Jurkat, Clone E6-1 (cell line): ENCODE measurements at regions not wholly inside any gene's neighbourhood (a gene's known extent, or its start where the extent isn't known, plus 50 kb on each side); places are given as distances from the start of the nearest gene placed in this dataset.

Source experiments
- DNase-seq: peaks from one replicate; pipeline ENCODE4 v3.0.0-alpha.2; 2011; ENCODE audit warnings: low read depth, low spot score
- H3K4me3 ChIP-seq: 2 replicates; pipeline ENCODE4 v1.5.1; 2011; ENCODE audit warnings: mild to moderate bottlenecking, low read length, control low read depth, moderate library complexity

DNA sequence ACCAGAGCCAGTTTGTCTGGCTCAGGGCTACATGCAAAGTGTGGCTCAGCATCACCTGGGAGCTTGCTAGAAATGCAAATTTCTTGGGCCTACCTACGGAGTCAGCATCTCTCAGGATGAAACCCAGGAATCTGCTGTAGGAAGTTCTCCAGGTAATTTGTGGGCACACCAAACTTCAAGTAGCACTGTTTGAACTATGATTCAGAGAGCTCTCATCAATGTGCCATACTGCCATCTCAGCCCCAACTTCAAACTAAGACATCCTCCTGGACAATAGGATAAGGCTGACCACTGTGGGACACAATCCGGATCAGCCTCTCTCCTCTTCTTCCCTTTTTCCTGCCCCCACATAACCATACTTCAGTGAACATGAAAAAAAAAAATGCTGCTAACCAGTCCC is 374.5 kb downstream of the METTL15 start:
- no peak overlapping the region for H3K4me3 ChIP-seq
- DNase-seq, result no peak

DNA sequence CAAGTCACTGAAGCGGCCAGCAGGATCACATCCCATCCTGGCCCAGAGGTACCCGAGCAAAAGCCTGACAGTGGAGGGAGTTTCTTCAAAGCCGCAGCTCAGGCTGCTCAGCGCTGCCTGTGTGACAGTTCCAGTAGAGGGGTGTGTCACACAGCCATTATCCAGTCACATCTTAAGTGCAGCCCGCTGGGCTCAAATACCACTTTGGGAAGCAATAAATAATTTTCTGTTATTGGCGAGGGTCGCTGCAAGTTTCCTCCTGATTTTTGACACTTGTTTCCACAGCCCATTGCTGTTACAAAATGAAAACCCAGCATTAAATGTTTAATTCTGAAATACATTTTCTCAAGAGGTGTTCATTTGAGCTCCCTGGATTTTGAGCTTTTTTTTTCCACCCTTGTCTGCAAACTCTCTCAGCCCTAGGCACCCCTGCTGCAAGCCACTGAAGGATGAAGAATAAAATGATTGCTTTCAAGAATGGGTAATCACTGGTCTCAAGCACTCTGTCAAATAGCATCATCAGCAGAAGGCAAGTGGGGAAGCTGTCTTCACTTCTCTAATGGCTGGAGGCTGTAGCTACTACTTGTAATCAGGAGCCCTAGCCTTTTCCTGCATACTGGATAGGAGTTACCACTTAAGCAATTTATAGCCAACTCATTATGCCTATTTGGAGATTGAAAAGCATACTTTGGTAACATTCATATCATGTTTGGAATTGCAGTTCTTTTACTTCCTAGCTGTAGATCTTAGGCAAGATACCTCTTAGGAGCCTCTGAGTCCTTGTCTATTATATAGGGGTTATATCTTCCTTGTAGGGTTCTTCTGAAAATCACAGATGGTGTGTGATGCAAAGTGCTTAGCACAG is 373.7 kb downstream of the METTL15 start:
- no peak overlapping the region for H3K4me3 ChIP-seq
- DNase-seq, result no peak

DNA sequence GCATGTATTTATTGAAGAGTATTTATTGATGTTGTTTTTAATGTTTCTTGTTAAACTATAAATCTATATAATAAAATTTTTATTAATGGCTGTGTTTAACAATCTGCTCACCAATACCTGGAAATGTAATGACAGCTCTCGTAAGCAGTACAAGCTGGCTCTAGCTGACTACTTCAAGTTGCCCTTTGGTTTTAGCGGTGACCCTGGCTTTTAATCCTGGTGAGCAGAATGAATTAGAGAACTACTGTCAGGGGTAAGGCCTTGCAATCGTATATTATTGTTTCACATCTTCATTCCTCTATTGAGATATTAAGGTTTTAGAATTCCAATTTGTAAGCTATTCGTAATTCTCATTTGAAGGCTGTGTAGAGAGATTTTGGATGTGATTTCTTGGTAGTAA is 372.2 kb downstream of the METTL15 start:
- no peak overlapping the region for H3K4me3 ChIP-seq
- DNase-seq, result no peak

DNA sequence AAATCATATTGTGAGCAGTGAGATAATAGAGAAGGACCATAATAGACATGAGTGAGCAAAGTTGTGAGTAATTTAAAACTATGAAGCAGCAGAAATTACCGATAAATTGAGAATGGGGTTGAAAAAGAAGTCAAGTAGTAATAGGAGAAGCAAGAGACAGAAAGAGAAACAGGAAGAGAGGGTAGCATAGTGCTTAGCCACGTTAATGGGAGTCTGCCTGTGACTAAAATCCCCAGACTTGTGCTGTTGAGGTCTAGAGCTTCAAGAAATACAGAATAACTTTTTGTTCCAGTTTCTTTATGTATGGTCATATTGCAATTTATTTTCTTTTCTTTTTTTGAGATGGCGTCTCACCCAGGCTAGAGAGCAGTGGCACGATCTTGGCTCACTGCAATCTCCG is 368.7 kb downstream of the METTL15 start:
- no peak for DNase-seq
- H3K4me3 ChIP-seq, result no peak overlapping the region

DNA sequence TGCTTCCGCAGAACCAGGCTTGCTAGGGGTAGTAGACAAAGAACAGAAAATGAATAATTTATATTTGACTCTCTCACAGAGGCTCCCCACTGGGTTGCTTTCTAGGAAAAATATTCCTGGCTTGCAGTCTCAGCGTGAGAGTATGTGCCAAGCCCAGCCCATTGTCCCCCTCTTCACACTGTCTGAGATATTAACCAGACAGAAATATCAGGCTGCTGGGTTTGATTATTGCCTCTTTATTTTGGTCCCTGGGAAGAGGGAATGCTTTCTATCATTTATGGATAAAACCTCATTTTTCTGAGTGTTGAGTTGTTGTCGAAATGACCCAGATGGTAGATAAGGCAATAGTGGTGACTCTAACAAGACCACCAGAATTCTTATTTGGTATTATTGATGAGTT is 367.9 kb downstream of the METTL15 start:
- DNase-seq, result no peak

DNA sequence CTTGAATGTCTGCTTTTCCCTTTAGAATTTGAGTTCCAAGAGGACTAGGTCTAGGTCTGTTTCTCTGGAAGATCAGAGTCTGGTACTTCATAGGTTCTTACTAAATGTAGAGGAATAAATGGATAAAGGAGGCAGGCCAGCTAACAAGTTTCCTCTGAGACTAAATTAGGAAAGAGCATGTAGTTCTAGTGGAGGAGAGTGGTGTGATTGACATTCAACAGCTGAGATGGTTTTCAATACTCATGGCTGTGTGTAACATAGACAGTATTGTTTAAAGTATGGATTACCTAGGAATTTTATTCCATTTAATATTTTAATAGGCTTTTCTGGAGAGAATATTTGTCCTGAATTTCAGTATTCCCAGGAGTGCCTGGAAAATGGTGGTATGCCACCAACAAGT is 364.7 kb downstream of the METTL15 start:
- no peak overlapping the region for H3K4me3 ChIP-seq
- no peak for DNase-seq

More for the DNA sequence above, 367.9 kb downstream of the METTL15 start:
- no peak overlapping the region for H3K4me3 ChIP-seq

DNA sequence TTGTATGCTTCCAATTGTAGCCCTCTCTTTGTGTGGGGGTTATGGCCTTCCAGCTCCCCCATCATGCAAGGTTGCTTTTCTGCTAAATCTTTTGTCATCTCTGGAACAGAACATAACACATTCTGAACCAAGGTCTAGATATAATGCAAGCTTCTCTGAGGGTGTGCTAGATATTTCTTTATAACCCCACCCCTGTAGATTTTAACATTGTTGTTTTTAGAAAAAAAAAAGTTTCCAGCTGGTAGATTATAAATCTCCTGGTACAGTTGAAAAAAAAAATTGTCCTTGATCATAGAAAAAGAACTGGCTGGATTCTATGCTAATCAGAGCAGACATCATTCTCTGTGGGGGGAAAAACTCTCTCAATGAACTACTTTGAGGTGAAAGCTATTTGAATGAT is 363.3 kb downstream of the METTL15 start:
- no peak overlapping the region for H3K4me3 ChIP-seq
- no peak for DNase-seq

DNA sequence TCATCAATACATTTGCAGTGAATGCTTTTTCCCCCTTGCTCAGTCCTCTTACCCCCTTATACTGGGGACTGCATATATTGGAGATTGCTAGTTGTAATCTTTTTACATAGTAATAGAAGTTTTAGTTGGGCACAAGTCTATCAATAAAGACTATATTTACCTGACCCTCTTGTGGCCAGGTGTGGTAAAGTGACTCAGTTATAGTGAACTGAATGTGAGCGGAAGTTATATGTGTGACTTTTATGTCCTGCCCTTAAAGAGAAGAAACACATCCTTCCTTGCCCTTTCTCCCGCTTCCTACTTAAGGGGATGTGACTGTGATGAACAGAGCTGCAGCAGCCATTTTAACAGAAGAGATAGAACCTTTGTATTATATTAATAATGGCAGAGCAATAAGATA is 362.0 kb downstream of the METTL15 start:
- H3K4me3 ChIP-seq, result no peak overlapping the region
- DNase-seq, result no peak

DNA sequence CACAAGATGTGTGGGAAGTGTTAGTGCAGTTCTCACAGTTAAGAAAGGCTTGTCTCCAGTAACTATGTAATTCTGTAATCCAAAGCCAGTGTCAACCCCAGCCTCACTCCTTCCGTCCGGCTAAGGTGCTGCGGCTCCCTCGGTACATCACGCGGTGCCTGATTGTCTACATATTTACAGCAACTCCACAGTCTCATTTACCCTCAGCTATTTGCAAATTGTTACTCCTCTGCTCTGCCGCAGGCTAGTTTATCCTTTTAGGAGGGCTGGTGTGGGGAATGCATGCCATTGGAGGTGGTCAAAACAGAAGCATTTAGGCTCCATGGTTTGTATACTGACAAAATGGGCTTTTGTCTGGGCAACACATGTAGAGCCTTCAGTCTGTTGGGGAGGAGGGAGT is 358.3 kb downstream of the METTL15 start:
- H3K4me3 ChIP-seq, result no peak overlapping the region
- no peak for DNase-seq

DNA sequence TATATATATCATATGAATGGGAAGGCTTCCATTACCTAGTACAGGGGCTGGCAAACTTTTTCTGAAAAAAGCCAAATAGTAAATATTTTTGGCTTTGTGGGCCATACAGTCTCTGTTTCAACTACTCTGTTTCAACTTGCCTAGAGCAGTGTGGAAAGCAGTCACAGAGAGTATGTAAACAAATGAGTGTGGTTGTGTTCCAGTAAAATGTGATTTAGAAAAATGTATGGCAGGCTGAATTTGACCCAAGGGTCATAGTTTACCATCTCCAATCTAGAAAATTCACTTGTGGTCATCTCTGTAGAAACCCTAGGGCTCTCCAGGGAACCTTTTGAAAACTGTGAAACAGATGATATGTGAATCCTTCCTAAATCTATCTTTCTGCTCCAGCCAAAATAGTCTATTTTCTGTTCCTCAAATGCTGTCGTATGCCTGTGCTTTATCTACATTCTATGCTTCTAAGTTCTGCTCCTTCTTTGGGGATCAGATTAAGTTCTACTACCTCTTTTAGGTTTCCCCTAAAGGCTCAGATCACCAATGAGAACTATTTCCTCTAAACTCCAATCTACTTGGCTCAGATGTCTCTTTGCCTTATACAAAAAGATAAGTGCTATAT is 356.2 kb downstream of the METTL15 start:
- DNase-seq, result no peak
- H3K4me3 ChIP-seq, result no peak overlapping the region

DNA sequence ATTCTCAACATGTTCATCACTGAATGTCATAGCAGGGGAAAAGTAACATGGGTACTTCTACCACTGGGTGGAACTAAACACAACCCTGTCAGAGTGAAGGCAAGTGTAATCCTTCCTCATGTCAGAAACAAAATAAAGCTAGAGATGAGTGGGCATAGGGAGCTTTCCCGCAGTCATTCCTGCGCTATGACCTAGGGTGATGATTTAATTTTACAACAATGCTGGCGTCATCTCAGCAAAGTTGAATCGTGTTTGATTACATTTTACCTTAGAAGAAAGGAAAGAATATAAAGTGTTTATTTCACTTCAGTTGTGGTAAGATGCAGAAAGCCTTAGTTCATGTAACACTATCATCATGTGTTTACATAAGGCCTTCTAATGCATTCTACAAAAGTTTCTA is 355.6 kb downstream of the METTL15 start:
- DNase-seq, result no peak
- H3K4me3 ChIP-seq, result no peak overlapping the region

DNA sequence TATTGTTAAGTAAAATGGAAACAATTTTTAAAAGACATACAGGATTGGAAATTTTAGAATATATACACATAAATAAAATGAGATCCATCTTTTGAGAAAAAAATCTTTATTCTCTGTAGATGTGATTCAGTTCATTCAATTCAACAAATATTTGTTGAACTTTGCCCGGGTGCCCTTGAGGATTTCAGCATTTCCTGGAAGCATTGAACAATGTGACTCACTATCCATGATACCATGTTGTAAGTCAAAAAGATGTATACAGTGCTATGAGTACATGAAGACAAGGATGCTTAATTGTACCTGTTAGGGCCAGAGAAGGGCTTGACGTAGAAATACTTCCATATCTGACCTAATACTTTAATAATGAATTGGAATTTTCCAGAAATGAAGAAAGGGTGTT is 353.7 kb downstream of the METTL15 start:
- H3K4me3 ChIP-seq, result no peak overlapping the region
- DNase-seq, result no peak

DNA sequence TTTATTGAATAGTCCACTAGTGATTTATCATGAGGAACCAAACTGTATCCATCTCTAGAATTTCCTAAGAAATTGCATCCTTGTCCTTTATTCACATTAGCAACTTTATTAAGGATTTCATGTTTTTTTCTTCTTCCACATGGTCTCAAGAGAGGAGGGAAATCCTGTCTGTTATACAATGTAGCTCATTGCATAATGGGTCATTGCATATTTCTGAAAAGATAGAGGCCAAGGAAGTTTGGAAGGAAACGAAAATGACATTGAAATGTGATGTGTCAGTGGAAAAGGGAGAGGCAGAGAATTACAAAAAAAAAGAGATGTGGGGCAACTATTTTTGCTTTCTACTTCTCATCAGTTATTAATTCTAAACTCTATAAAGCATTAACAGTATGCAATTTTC is 353.1 kb downstream of the METTL15 start:
- no peak for DNase-seq
- no peak overlapping the region for H3K4me3 ChIP-seq

DNA sequence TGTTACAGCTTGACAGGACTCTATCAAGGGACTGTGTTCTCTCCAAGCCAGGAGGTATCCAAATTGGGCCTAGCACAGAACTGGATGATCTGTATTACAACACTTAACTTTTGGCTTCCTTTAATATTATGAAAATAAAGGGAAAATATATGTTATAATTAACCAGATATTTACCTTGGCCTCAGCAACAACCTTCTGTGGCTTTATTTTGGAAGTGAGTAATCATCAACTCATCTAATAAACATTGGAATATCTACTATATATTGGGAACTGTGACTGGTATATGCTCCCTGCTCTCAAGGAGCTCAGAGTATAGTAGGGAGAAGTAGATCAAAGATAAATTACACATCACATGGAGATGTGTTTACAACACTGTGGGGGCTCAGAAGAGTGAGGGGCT is 352.2 kb downstream of the METTL15 start:
- no peak overlapping the region for H3K4me3 ChIP-seq
- DNase-seq, result no peak

DNA sequence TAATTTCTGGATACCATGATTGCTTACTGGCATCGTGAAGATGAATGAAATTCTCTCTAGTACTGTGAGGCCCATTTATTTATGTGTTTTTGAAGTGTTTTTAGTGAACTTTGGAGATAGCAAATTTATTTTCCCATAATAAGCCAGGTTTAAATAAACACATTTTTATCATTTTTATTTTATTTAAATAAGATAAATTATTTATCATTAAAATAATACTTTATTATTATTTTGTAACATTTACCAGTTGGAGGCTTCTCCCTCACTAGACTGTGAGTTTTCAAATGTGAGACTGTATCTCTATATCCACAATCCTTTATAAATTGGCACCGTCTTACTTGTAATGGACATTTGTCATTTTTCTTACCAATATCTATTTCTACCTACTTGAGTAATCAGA is 351.7 kb downstream of the METTL15 start:
- DNase-seq, result no peak
- no peak overlapping the region for H3K4me3 ChIP-seq

DNA sequence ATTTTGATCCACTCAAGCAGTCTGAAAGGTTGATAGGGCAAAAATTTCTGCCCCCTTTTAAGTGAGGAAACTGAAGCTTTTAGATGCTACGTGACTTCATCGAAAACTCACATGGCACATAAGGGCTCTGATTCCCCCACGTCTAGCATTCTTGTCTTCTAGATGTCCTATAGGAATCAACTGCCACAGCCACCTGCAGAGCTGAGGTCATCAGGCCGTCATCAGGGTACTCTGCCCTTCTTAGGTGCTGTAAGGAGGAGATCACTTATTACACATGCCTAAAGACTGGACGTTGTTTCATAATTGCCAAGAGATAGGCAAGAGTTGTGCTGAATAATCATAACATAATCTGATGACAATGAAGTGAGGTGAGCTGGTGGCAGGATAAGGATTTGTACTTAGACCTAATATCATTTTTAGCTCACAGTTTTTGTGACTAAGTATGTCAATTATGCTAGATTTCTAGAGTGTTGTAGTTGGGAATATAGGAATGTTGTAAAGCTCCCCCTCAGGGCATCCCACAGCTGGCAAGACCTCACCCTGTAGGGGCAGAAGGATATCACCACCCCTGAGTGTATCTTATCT is 349.4 kb downstream of the METTL15 start:
- H3K4me3 ChIP-seq, result no peak overlapping the region
- no peak for DNase-seq

DNA sequence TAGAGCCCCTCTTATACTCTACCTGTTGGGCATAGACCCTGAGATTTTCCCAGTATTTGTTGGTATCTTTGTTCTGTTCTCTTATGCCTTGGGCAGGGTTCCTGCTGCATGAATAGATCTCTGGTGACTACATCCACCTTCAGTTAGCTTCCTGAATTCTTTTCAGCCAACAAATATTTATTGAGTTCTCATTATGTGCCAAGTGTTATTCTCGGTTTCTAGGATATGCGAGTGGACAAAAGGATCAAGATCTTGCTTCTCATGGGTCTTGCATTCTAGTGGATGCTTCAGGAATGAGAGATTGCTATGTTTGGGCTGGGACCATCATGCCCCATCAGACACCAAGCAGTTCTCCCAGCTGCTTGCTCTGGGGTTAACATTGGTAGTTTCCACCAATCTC is 340.0 kb downstream of the METTL15 start:
- DNase-seq, result no peak

DNA sequence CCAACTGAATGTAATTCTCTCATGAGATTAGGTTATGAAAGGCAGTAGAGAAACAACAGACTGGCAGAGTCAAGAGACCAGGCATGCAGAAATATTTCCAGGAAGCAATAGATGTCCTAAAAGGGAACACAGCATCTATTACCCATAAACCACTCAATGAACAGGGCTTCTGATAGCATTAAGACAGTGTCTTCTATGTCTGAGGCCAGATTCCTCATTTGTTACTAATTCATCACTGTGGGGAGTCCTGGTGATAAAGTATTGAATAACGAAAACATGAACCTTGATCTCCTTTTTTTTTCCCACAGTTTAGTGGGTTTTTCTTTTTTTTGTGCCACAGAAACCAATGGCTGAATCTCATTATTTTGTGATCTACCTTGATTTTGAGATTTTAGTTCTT is 339.0 kb downstream of the METTL15 start:
- H3K4me3 ChIP-seq, result no peak overlapping the region
- DNase-seq, result no peak

More for the DNA sequence above, 340.0 kb downstream of the METTL15 start:
- no peak overlapping the region for H3K4me3 ChIP-seq

DNA sequence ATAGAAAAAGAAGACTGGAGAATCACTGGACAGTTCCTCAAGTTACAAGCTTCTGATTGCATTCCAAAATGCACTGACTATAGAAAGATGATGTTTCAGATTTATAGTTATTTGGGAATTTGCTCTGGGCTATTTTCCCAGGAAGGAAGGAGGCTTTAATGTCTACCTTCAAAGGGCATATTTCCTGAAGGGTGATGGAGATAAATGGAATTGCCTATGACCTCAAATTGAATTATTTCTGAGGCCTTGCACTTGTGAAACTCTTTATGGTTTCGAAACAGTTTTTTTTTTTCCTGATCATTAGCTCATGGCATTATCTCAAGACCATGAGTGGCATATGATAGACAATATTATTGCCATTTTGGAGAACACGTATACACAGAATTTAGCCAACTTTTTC is 333.9 kb downstream of the METTL15 start:
- no peak for DNase-seq
- H3K4me3 ChIP-seq, result no peak overlapping the region

DNA sequence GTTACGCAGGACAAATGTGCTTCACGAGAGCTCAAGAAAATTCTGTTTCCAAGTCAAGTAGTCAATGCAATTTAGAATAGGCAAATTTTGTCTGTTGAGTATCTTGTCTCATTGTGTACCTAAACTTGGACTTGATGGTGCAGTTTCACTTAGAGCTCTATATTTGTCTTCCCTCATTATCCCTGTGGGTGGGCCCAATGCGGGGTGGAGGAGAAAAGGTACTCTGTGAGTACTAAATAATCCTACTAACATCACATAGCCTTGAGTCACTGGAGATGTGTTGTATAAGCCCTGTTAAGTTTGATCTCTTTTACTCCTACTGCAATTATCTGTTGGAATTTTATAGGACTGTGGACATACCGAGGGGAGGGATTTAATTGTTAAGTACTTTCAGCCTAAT is 331.2 kb downstream of the METTL15 start:
- no peak overlapping the region for H3K4me3 ChIP-seq
- DNase-seq, result no peak

DNA sequence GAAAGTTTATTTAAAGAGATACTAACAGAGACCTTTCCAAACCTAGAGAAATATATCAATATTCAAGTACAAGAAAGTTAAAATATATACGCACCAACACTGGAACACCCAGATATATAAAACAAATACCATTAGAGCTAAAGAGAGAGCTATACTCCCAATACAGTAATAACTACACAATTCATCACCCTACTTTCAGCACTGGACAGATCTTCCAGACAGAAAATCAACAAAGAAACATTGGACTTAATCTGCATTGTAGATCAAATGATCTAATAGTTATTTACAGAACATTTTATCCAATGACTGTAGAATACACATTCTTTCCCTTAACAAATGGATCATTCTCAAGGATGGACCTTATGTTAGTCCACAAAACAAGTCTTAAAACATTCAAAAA is 311.9 kb downstream of the METTL15 start:
- H3K4me3 ChIP-seq, result no peak overlapping the region
- no peak for DNase-seq
